ENCODE measurements at regions not wholly inside any gene's neighbourhood (a gene's known extent, or its start where the extent isn't known, plus 50 kb on each side); places are given as distances from the start of the nearest gene placed in this dataset.

GRCh38 chr6:152916035-152916434 lies 66.8 kb downstream of the FBXO5 start:
- no peak for DNase-seq (ENCODE audit: low read depth)
- no peaks in the 10 kb centered on the region for H3K36me3 ChIP-seq (ENCODE audit: control insufficient read depth, insufficient read depth, low read length)

GRCh38 chr6:152918991-152919390 lies 63.9 kb downstream of the FBXO5 start:
- H3K36me3 ChIP-seq (ENCODE audit: control insufficient read depth, insufficient read depth, low read length) = no peaks in the 10 kb centered on the region
- no peak for DNase-seq (ENCODE audit: low read depth)
- no peak overlapping the region for H3K4me3 ChIP-seq (ENCODE audit: low read depth, low read length)
- no peak for TF ChIP-seq CTCF (IDR thresholded peaks at IDR 0.05; ENCODE audit: insufficient read depth, low read length, poor library complexity, severe bottlenecking)
- no peaks in the 10 kb centered on the region for H3K27me3 ChIP-seq (ENCODE audit: control insufficient read depth, insufficient read depth, low read length)

More at GRCh38 chr6:152916035-152916434, 66.8 kb downstream of the FBXO5 start:
- Histone ChIP-seq H3K27me3 (ENCODE audit: control insufficient read depth, insufficient read depth, low read length) (no peaks in the 10 kb centered on the region), H3K4me3 (ENCODE audit: low read depth, low read length) (no peak overlapping the region)
- no peak for TF ChIP-seq CTCF (IDR thresholded peaks at IDR 0.05; ENCODE audit: insufficient read depth, low read length, poor library complexity, severe bottlenecking)

GRCh38 chr6:152920016-152920415 lies 62.8 kb downstream of the FBXO5 start:
- DNase-seq (ENCODE audit: low read depth) = no peak
- H3K36me3 ChIP-seq (ENCODE audit: control insufficient read depth, insufficient read depth, low read length) = no peaks in the 10 kb centered on the region
- H3K27me3 ChIP-seq (ENCODE audit: control insufficient read depth, insufficient read depth, low read length) = no peaks in the 10 kb centered on the region
- TF ChIP-seq CTCF (IDR thresholded peaks at IDR 0.05; ENCODE audit: insufficient read depth, low read length, poor library complexity, severe bottlenecking) = no peak
- no peak overlapping the region for H3K4me3 ChIP-seq (ENCODE audit: low read depth, low read length)

Data from kidney epithelial cell (primary cell).